CD4-positive, alpha-beta T cell treated with Interferon gamma for 1 hour (primary cell): ENCODE measurements at regions not wholly inside any gene's neighbourhood (a gene's known extent, or its start where the extent isn't known, plus 50 kb on each side); places are given as distances from the start of the nearest gene placed in this dataset.
A peak's percentile ranks its signal among the peaks of the same experiment; 100 is the strongest.
"Not testable (repeated sequence)": the region's sequence is repeated elsewhere in the genome, so short reads cannot be mapped to it uniquely, and the experiment has no call there.

Experiments
- DNase-seq: peaks from one replicate; pipeline ENCODE4 v3.0.0-alpha.2; 2020

DNA sequence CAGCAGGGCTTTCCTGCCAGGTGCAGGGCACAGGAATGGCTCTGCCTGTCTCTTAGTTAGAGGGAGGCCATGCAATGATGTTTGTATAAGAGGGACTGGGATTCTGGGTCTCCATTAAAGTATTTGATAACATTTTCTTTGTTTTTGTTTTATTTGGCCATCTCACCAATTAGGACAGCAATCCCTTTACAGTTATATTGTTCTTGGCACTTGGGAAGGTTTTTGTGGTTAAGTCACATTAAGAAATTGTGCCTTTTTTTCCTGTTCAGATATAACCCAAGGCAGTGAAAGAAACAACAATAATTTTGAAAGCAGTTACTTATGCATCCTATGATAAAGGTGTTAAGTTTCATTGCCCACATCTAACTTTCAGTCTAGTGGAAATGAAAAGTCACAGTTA is 237.4 kb upstream of the PRSS58 start:
- not testable (repeated sequence) for DNase-seq

DNA sequence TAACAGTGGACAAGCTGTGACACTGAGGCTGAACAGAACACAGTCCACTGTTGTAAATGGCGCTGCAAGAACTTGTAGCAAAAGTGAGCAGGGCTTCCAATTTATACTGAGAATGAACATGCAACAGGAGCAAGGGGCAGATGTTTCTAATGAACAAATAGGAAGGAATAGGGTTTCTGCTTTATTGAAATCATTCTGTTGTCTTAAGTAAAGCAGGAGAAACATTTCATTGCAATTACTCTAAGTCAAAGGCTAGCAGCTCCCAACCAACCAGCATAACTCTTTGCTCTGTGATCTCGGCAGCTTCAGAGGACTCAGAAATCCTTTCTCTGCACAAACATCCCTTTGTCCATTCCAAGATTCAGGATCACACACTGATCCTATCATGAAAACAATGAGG is 236.2 kb upstream of the PRSS58 start:
- DNase-seq: no peak

DNA sequence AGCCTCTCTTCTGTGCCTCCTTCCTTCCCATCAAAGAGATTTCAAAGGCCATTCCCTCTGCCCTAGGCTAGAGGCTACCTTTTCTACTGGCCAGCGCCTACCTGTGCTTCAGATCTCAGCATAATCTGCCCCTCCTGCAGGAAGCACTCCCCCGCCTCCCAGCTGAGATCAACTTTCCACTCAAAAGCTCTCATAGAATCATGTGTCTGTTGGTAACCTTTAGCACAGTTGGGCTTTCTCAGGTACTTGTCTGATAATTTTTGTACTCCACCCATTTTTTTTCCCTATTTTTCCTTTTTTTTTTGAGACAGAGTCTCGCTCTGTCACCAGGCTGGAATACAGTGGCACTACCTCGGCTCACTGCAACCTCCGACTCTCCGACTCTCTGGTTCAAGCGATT is 231.0 kb upstream of the PRSS58 start:
- no peak for DNase-seq

DNA sequence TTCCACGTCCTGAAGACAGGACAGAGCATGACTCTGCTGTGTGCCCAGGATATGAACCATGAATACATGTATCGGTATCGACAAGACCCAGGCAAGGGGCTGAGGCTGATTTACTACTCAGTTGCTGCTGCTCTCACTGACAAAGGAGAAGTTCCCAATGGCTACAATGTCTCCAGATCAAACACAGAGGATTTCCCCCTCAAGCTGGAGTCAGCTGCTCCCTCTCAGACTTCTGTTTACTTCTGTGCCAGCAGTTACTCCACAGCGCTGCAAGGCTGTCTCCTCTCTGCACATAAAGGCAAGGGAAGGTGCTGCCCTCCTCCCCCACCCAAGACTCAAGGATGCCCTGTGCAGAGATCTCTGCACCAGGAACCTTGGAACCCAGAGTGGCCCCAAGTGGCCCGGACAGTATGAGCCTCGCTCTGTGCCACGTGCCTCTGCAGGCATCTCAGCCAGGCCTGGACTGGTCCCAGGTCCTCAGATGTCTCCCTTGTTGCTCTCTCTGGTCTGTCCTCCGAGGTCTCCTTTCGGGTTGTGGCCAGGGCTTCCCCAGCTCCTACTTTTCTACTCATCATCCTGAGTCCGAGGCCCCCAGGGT is 230.3 kb upstream of the PRSS58 start:
- DNase-seq: no peak

DNA sequence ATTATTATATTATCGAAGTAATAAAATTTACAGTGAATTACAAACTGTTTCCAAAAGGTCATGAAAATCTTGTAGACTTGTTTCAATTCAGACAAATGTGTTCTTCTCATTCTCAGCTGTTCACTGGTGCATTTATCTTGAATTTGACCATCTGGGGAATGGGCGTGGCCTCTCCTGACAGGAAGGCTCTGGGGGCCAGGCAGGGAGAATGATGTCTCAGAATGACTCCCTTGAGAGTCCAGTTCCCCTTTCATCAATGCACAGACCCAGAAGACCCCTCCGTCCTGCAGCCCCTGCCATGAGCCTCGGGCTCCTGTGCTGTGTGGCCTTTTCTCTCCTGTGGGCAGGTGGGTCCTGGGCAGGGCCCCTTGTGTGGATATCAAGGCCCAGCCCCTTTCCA is 229.7 kb upstream of the PRSS58 start:
- DNase-seq: not testable (repeated sequence)

DNA sequence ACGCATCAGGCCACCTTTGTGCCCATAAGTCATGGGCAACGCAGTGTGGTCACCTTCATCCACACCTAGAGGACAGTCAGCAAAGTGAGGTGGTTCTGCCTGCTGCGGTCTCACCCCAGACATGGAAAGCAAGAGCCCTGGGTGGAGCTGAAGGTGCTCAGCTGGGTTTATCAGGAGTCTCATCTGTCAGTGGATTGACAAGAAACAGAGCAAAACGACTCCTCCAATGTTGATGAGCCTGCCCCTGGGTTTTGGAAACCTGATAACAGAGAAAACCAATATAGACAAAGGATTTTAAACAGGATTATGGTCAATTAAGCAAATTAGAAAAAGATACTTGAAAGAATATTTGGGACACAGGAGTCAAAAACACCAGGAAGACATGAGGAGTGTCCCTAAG is 229.3 kb upstream of the PRSS58 start:
- no peak for DNase-seq

DNA sequence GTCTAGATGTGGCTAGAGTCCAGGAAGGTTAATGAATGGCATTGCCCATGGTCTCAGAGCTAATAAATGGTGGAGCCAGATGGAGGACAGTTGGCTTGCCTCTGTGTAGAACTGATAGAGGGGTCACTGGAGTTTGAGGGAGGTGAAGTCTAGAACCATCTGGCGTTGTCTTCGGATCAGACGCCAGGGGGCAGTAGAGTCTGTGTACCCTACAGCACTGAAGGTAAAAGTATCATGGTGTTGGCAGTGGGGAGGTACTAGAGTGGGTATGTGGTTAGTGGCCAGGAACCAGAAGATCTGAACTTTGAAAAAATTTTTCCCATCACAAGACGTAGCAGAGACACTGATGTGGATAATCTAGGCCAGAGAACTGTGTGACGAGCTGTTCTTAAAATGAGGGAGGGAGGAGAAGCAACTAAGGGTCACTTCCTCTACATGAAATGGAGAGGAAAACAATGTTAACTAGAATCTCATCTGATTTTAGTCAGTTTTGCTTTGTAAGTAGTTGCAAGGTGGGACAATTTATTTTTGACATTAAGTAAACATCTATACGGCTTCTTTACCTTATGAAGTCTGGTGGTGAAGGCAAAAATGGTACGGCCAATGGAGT is 227.9 kb upstream of the PRSS58 start:
- no peak for DNase-seq

DNA sequence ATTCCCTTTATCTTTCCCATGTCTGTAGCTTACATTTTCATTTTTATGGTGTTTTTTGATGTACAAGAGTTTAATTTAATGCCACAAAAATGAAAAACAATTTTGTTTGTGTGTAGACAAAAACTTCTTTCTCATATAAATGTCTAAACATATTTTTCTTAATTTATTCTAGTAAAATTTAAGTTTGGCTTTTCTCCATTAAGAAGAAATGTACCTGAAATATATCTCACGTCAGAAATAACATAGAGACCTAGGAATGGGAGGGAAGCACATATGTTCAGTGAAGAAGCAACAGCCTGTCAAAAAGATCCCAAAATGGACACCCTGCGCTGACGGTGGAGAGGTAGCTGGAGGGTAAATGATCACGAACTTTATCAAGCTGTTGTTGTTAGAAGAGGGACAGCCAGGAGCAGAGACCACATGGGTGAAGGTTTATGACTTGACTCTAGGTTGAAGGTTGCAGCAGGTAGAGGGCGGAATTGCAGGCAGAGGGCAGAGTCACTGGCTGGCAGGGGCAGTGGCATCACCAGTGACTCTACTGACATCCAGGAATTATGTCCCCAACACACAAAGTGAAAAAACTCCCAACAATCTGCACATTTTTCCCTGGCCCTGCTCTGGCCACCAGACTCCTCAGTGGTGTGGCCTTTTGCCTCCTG is 225.9 kb upstream of the PRSS58 start:
- DNase-seq: no peak

DNA sequence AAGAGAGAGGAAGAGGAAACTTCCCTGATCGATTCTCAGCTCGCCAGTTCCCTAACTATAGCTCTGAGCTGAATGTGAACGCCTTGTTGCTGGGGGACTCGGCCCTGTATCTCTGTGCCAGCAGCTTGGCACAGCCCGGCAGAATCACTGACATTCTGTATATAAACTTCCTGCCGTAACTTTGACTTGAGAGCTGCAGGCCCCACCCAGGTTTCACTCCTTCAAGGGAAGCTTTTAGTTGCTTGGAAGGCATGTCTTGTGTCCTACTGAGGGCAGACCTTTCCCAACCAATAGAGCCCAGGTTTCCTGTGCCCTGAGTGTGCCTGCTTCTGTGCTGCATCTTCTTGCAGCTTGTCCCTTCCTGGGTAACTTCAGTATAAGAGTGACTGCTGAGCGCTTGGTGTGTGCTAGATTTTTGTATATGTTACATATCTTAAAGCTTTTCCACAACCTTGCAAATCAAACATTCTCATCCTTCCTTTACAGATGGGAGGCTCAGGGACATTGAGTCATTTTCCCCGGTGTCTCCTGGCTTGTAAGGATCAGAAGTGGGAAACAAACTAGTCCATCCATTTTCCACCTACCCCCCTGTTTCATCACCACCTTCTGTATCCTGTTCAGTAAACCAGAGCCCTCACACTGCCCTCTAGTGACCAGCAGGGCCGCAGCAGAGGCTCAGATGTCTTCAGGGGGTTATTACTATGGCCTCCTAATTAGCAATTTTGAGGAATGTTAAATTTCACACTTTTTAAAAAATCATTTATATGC is 225.2 kb upstream of the PRSS58 start:
- DNase-seq: peak; percentile 50

DNA sequence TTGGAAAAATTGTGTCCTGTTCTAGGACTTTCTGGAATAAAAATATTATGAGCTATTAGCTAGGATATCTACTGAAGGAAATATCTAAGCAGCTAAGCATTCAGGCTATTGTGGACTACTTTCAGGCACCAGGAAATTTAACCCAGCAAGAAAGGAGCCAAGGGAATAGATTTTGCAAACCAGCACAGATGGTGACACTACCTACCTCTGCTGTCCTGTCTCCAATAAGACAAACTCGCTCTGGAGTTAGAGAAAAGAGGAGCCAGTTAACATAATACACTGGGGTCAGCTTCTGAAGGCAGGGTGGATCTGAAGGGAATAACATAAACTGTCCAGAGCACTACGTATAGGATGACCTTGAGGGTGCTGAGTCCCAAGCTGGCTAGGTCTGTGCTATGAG is 223.7 kb upstream of the PRSS58 start:
- no peak for DNase-seq

DNA sequence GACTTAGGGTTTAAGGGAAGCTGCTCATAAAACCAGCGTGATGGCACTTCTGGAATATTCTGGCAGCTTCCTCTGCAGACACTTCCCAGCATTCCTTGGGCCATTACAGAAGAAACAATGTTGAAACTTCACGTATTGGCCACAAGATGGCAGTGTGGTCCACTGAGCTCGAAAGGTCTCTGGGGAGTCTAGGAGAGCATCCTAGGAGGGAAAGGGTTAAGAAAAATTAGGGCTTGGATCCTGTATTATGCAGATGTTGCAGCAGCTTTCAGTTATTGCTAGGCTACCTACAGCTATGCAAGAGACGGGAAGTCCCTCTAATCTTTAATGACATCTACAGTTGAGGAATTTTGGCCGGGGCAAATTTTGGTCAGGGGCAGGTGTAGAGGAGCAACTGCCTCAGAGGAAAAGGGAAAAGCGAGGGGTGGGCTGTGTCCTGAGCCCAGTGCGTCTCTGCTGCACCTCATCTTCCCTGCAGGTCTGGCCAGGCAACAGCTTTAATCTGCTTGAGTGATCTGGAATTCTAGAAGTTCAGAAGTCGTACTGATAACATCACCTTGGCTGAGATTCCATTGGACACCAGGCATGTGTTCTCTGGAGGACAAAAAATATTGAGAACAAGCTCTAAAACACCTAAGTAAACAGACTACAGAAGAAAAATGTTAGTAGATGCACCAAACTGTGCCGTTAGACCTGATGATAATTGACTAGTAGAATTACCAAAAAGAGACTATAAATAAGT is 220.8 kb upstream of the PRSS58 start:
- DNase-seq: peak; percentile 38

DNA sequence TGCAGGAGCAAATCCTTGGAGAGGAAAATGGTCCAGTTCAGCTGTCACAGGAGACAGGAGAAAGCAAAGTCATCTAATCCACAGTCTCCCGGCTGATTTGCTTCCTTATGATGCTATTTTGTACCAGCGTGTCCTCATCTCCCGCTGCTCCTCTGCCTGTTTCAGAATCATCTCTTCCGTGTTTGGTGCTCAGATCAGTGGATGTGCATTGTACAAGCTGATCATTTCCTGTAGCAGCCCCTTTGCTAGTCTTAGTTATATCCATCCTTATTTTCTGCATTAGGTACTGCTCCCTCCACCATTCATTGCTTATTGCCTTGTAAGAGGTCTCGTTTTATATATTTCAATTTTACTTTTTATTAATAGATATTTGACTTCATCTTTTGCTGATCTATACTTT is 219.9 kb upstream of the PRSS58 start:
- not testable (repeated sequence) for DNase-seq

DNA sequence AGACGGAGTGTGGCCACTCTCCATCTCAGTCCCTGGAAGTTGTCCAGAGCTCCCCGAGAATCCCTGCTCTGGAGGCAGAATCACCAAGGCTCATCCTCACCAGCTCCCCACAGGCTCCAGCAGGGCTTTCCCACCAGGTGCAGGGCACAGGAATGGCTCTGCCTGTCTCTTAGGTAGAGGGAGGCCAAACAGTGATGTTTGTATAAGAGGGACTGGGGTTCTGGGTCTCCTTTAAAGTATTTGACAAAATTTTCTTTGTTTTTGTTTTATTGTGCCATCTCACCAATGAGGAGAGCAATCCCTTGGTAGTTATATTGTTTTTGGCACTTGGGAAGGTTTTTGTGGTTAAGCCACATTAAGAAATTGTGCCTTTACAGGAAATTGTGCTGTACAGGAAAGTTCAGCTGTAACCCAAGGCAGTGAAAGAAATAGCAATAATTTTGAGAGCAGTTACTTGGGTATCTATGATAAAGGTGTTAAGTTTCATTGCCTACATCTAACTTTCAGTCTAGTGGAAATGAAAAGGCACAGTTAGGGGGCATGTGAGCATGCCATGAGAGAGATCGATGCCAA is 219.3 kb upstream of the PRSS58 start:
- DNase-seq: no peak

DNA sequence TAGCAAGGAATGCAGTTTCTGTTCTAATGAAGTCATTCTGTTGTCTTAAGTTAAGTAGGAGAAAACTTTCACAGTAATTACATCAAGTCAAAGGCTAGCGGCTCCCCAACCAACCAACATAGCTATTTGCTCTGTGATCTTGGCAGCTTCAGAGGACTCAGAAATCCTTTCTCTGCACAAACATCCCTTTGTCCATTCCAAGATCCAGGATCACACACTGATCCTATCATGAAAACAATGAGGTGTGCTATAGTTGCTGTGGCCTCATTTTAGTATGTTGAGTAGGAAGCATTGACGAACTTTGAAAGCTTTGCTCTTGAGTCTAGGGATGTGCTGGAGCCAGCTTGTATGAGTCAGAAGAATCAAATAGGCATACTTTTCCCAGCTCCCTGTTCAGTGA is 218.2 kb upstream of the PRSS58 start:
- DNase-seq: no peak

DNA sequence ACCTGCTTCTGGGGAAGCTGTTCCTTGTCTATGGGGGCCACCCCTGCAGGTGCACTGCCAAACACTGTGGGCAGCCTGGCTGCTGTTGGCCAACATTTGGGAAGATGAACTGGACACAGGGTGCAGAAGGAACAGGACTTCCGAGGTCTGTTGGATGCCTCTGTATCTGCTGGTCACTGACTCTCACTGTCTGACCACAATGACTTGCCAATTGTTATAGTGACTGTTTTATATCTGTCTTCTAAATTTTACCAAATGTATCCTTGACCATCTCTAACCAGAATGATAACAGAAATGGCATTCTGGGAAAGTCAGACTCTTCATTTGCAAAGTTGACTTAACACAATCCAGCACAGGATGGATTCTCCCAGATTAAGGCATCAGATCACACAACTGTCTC is 214.0 kb upstream of the PRSS58 start:
- DNase-seq: no peak

DNA sequence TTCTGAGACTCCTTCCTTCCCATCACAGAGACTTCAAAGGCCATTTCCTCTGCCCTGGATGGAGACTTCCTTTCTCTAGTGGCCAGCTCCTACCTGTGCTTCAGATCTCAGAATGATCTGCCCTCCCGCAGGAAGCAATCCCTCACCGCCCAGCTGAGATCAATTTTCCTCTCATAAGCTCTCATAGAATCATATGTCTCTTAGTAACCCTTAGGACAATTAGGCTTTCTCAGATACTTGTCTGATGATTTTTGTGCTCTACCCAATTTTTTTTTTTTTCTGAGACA is 212.6 kb upstream of the PRSS58 start:
- DNase-seq: no peak

DNA sequence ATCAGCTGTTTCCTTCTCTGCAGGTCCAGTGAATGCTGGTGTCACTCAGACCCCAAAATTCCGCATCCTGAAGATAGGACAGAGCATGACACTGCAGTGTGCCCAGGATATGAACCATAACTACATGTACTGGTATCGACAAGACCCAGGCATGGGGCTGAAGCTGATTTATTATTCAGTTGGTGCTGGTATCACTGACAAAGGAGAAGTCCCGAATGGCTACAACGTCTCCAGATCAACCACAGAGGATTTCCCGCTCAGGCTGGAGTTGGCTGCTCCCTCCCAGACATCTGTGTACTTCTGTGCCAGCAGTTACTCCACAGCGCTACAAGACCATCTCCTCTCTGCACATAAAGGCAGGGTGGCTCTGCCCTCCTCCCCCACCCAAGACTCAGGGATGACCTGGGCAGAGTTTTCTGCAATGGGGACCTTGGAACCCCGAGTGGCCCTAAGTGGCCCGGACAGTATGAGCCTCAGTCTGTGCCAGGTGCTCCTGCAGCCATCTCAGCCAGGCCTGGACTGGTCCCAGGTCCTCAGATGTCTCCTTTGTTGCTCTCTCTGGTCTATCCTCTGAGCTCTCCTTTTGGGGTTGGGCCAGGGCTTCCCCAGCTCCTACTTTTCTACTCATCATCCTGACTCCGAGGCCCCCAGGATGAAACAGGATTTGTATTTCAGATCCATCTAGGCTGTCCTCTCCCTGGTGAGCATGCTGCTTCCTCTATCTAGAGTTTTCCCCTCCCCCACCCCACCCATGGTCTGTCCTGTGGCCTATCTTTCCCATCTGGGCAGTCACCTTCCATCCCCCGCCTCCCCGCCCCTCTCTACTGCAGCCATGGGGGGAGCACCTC is 212.1 kb upstream of the PRSS58 start:
- no peak for DNase-seq

DNA sequence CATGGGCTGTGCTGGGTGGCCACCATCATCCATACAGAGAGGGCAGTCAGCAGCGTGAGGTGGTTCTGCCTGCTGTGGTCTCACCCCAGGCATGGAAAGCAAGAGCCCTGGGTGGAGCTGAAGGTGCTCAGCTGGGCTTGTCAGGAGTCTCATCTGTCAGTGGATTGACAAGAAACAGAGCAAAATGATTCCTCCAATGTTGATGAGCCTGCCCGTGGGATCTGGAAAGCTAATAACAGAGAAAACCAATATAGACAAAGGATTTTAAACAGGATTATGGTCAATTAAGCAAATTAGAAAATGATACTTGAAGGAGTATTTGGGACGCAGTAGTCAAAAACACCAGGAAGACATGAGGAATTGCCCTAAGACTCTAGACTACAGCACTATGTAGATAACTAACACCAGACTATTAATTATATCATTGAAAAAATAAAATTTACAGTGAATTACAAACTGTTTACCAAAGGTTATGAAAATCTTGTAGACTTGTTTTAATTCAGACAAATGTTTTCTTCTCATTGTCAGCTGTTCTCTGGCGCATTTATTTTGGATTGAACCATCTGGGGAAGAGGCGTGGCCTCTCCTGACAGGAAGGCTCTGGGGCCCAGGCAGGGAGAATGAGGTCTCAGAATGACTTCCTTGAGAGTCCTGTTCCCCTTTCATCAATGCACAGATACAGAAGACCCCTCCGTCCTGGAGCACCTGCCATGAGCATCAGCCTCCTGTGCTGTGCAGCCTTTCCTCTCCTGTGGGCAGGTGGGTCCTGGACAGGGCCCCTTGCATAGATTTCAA is 211.2 kb upstream of the PRSS58 start:
- no peak for DNase-seq

DNA sequence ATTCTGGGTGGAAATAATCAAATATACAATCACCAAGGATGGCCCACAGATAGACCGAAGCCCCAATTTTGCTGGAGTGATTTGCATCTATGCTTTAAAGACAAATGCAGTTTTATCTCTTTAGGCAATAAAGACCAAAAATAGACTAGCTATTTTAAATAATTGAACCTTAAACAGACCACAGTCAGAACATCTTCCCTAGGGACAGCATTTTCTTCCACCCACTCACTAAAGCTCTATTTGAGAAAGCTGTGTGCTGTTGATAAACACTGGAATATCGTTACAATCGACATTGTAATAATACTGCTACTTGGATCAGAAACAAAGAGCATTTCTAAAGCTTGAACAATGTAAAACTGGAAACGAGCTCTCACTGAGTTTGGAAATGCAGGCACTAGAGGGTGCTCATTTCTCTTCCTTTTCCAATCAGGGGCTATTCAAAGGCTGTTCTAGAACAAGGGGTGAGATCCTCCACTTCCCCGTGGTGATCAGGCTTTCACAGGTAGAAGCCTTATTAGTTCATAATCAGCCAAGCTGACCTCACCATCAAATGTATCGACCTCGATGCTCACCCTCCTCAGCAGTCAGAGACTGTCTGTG is 209.3 kb upstream of the PRSS58 start:
- not testable (repeated sequence) for DNase-seq

DNA sequence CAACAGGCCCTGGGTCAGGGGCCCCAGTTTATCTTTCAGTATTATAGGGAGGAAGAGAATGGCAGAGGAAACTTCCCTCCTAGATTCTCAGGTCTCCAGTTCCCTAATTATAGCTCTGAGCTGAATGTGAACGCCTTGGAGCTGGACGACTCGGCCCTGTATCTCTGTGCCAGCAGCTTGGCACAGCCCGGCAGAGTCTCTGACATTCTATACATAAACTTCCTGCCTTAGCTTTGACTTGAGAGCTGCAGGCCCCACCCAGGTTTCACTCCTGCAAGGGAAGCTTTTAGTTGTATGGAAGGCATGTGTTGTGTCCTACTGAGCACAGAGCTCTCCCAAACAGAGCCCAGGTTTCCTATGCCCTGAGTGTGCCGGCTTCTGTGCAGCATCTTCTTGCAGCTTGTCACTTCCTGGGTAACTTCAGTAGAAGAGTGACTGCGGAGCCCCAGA is 205.6 kb upstream of the PRSS58 start:
- DNase-seq: no peak

DNA sequence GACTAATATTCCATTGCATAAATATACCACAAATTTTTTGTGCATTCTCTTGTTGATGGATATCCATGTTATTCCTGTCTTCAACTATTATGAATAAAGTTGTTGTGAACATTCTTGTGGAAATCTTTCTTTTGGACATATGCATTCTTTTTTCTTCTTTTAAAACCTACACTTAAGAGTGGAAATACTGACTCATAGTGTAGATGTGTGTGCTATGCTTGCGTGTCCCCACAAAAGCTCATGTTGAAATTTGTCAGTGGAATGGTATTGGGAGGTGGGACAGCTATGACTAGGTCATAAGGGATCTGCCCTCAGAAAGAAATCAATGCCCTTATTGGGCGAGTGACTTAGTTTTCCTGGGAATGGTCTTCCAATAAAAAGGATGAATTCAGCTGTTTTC is 203.6 kb upstream of the PRSS58 start:
- no peak for DNase-seq
